Endodermal cell (in vitro differentiated cells): ENCODE measurements at regions not wholly inside any gene's neighbourhood (a gene's known extent, or its start where the extent isn't known, plus 50 kb on each side); places are given as distances from the start of the nearest gene placed in this dataset.

ENCODE experiments used
- DNase-seq: peaks from one replicate; pipeline ENCODE4 v3.0.0-alpha.2; 2017
- H3K27ac ChIP-seq: 2 replicates; pipeline ENCODE4 v1.5.1; 2013; ENCODE audit warnings: mild to moderate bottlenecking, low read depth, low read length, moderate library complexity
- H3K27me3 ChIP-seq: 2 replicates; pipeline ENCODE4 v1.6.1; 2013; ENCODE audit warnings: mild to moderate bottlenecking, low read length, moderate library complexity; ENCODE audit not compliant: insufficient read depth, control insufficient read depth, poor library complexity, severe bottlenecking
- H3K36me3 ChIP-seq: 2 replicates; pipeline ENCODE4 v1.7.0; 2013; ENCODE audit warnings: mild to moderate bottlenecking, low read length, moderate library complexity; ENCODE audit not compliant: control insufficient read depth, insufficient read depth
- H3K4me1 ChIP-seq: one replicate; pipeline ENCODE4 v1.7.0; 2013; ENCODE audit warnings: low read length; ENCODE audit not compliant: control insufficient read depth, insufficient read depth
- H3K4me3 ChIP-seq: 2 replicates; pipeline ENCODE4 v1.5.1; 2013; ENCODE audit warnings: mild to moderate bottlenecking, low read length, moderate library complexity
- H3K9ac ChIP-seq: 2 replicates; pipeline ENCODE4 v1.6.1; 2013; ENCODE audit warnings: mild to moderate bottlenecking, low read length, moderate library complexity; ENCODE audit not compliant: poor library complexity, severe bottlenecking; ENCODE audit errors: extremely low read depth
- H3K9me3 ChIP-seq: 2 replicates; pipeline ENCODE4 v1.6.1; 2013; ENCODE audit warnings: mild to moderate bottlenecking, low read length, moderate library complexity; ENCODE audit not compliant: control insufficient read depth
- H3K27ac Mint-ChIP-seq: 2 replicates; pipeline ENCODE4 v1.8.0; 2020; ENCODE audit warnings: mixed read lengths
- H3K27me3 Mint-ChIP-seq: 2 replicates; pipeline ENCODE4 v1.8.0; 2021; ENCODE audit warnings: mild to moderate bottlenecking, mixed read lengths; ENCODE audit not compliant: insufficient read depth
- H3K36me3 Mint-ChIP-seq: 2 replicates; pipeline ENCODE4 v1.8.0; 2020; ENCODE audit warnings: low read depth, mixed read lengths
- H3K4me1 Mint-ChIP-seq: 2 replicates; pipeline ENCODE4 v1.8.0; 2020; ENCODE audit warnings: mixed read lengths
- H3K4me3 Mint-ChIP-seq: 2 replicates; pipeline ENCODE4 v1.8.0; 2020; ENCODE audit warnings: mild to moderate bottlenecking, moderate library complexity, mixed read lengths
- H3K9me3 Mint-ChIP-seq: 2 replicates; pipeline ENCODE4 v1.8.0; 2020; ENCODE audit warnings: mild to moderate bottlenecking, mixed read lengths
- CTCF ChIP-seq: fragments of 200-600 bp; sonication (generic); conservative IDR thresholded peaks from 2 replicates; pipeline ENCODE4 v1.5.0; 2021; ENCODE audit warnings: antibody characterized with exemption, mild to moderate bottlenecking
- WGBS, 2 experiments: methylation state at CpG; one replicate each; pipeline versions ENCODE4 v1.1.5 to v1.1.7; 2013; ENCODE audit warnings: missing lambda C conversion rate in 2 of 2, mixed read lengths in 1 of 2; ENCODE audit not compliant: insufficient coverage in 1 of 2, insufficient read length in 1 of 2; 5-methylcytosine and 5-hydroxymethylcytosine counted together

- Mint-ChIP-seq H3K27me3 (no peaks in the 10 kb centered on the region), H3K27ac (no peak overlapping the region), H3K4me3 (no peak overlapping the region), H3K4me1 (no peaks in the 10 kb centered on the region), H3K9me3 (peaks cover 2% of the 10 kb centered on the region), H3K36me3 (no peaks in the 10 kb centered on the region)
- WGBS, 2 experiments = 83 to 100% methylated on average over 1 to 5 of the region's 5 CpGs
- no peak overlapping the region for H3K27ac ChIP-seq
- DNase-seq = no peak
- no peaks in the 10 kb centered on the region for H3K27me3 ChIP-seq
- H3K4me1 ChIP-seq = no peaks in the 10 kb centered on the region
- H3K4me3 ChIP-seq = no peak overlapping the region
- H3K9me3 ChIP-seq = no peaks in the 10 kb centered on the region
- H3K9ac ChIP-seq = no peak overlapping the region
- TF ChIP-seq CTCF = no peak
- H3K36me3 ChIP-seq = no peaks in the 10 kb centered on the region
These were observed 91.5 kb upstream of the ARRDC4 start for GRCh38 chr15:97868981-97869380.

- Histone ChIP-seq H3K27ac (no peak overlapping the region), H3K36me3 (no peaks in the 10 kb centered on the region), H3K4me1 (no peaks in the 10 kb centered on the region), H3K9ac (no peak overlapping the region), H3K27me3 (no peaks in the 10 kb centered on the region), H3K9me3 (no peaks in the 10 kb centered on the region), H3K4me3 (no peak overlapping the region)
- Mint-ChIP-seq H3K9me3 (peaks cover 2% of the 10 kb centered on the region), H3K36me3 (no peaks in the 10 kb centered on the region), H3K27me3 (peaks cover 3% of the 10 kb centered on the region), H3K4me3 (no peak overlapping the region), H3K27ac (no peak overlapping the region), H3K4me1 (peaks cover 1% of the 10 kb centered on the region)
- no peak for DNase-seq
- no peak for TF ChIP-seq CTCF
- 86 to 91% methylated on average over 3 of the region's 3 CpGs for WGBS, 2 experiments
These were observed 89.7 kb upstream of the ARRDC4 start for GRCh38 chr15:97870771-97871170.

GRCh38 chr15:97874139-97874538, 86.4 kb upstream of the ARRDC4 start:
- Histone ChIP-seq H3K9ac (no peak overlapping the region), H3K9me3 (no peaks in the 10 kb centered on the region), H3K4me1 (no peaks in the 10 kb centered on the region), H3K4me3 (no peak overlapping the region), H3K36me3 (no peaks in the 10 kb centered on the region), H3K27me3 (no peaks in the 10 kb centered on the region), H3K27ac (no peak overlapping the region)
- Mint-ChIP-seq H3K4me3 (no peak overlapping the region), H3K36me3 (no peaks in the 10 kb centered on the region), H3K27me3 (peaks cover 22% of the 10 kb centered on the region), H3K27ac (no peak overlapping the region), H3K9me3 (peaks cover 6% of the 10 kb centered on the region), H3K4me1 (peaks cover 1% of the 10 kb centered on the region)
- TF ChIP-seq CTCF = no peak
- DNase-seq = peak; percentile 58
- 89 to 94% methylated on average over 12 of the region's 12 CpGs for WGBS, 2 experiments
